NCI-H1694 (cell line): ENCODE measurements at regions not wholly inside any gene's neighbourhood (a gene's known extent, or its start where the extent isn't known, plus 50 kb on each side); places are given as distances from the start of the nearest gene placed in this dataset.
"Not testable (repeated sequence)": the region's sequence is repeated elsewhere in the genome, so short reads cannot be mapped to it uniquely, and the experiment has no call there.

Experiments
- DNase-seq: peaks from one replicate; lab custom pipeline; 2025; lab: John Stamatoyannopoulos, UW

- DNase-seq, result no peak
Measured at GRCh38 chr13:79915114-79915811, 425.7 kb downstream of the SPRY2 start.

GRCh38 chr13:79913141-79913827 lies 427.6 kb downstream of the SPRY2 start:
- no peak for DNase-seq

DNA sequence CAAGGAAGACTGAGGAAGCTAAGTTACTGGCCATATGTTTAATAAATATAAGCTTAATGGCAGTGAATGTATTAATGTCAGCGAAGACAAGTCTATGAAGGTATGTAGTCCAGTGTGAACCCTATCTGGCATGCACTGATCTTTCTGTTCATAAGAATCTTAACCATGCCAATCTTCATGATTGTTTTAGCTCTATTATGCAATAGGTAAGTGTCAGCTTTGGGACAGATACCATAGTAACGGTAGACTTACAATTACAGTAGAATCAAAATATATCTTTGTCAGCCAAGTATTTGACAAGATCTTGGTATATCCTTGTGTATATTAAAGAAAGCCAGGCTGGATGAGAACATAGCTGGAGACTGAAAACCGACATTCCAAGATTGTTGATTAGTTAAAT lies 428.5 kb downstream of the SPRY2 start:
- DNase-seq, result no peak

DNA sequence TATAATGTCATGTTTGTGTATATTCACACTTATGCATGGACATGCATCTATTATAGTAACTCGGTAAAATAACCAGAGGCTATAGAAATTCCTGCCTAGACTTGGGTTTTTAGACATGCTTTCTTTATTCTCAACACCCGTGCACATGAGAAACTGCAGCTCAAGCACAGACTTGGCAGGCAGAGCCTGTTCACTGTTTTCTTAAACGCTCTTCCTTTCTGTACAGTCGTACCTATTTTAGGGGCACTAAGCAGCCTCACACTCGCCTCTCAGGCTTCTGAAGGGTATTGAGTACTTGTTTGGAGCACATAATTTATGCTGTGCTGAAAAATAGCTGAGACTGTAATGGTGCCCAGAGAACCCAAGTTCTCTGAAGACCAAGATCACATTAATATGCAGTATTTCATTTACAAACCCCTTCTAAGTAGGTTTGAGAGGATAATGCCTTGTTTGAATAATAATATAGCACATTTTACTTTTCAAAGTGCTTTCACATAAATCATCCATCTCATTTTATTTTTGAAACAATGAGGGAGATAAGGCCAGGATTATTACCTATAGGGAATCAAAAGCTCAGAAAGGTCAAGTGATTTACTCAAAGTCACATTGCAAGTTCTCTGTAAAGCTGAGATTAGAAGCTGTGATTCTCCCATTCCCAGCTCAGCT lies 429.9 kb downstream of the SPRY2 start:
- DNase-seq, result no peak

- DNase-seq, result no peak
Measured at GRCh38 chr13:79909644-79910043, 428.7 kb downstream of the NDFIP2 start.

GRCh38 chr13:79908381-79908780 lies 427.4 kb downstream of the NDFIP2 start:
- no peak for DNase-seq

- no peak for DNase-seq
Measured at GRCh38 chr13:79907527-79907926, 426.6 kb downstream of the NDFIP2 start.

- DNase-seq, result no peak
Measured at GRCh38 chr13:79906345-79906744, 425.4 kb downstream of the NDFIP2 start.

DNA sequence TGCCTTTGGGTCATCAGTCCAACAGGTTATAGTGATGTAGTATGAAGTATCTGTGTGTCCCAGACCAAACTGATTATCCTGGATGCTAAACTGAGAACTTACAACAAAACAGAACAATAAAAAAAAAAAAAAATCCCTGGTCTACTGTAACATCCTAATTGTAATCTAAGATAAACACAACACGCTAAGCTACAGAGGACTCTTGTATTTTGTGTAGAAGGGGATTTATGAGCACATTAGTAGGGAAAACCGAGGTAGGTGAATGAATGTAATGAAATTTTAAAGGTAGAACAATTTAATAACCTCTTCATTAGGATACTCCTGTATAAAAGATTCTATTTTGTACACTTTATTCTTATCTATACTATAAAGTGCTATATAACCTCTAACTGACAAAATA lies 424.1 kb downstream of the NDFIP2 start:
- no peak for DNase-seq

DNA sequence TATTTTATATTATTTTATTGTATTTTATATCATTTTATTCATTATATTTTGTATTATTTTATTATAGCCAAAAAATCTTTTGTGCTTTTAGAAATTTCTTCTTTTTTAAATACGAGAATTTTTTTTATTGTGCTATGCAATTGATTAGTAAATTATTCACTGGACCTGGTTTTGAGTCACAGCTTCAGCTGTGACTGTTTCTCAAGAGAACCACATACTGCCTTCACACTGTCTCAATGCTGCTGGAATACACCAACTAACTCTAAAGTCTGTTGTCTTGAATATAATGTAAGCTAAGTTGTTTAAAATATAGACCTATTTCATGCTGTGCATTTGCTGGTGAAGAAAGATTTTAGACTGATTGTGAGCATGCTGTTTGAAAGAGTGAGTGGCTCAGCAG lies 423.6 kb downstream of the NDFIP2 start:
- DNase-seq, result no peak

GRCh38 chr13:79901336-79901735 lies 420.4 kb downstream of the NDFIP2 start:
- no peak for DNase-seq

GRCh38 chr13:79900356-79900755 lies 419.4 kb downstream of the NDFIP2 start:
- DNase-seq, result no peak

- no peak for DNase-seq
Measured at GRCh38 chr13:79898996-79899395, 418.0 kb downstream of the NDFIP2 start.

DNA sequence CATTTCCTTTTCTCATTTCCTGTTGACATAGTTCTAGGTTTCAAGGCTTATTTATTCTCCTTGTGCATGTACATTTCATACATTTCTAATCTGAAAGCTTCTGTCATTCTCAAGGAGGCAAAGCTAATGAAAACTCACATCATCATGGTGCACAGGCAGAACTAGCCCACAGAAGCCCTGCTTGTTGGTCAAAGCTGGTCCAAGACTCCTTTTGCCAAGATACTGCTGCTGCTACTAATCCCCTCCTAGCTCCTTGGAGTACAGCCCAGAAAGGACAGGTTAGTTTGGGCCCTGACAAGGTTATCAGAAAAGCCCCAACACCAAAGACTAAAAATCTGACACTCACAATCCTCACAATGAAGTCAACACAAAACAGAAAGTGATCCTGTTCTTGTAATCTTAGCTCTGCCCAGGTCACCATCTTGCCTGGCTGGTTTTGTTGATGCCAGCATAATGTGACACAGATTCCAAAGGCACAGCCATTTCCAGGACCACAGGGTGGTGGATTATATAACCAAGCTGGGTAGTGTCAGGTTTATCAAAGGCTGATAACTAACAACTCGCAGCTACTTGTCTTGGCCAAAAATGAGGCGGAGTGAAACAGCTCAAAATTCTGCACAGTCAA lies 417.4 kb downstream of the NDFIP2 start:
- no peak for DNase-seq

GRCh38 chr13:79896851-79897250 lies 415.9 kb downstream of the NDFIP2 start:
- DNase-seq, result no peak

GRCh38 chr13:79895416-79895815 lies 414.5 kb downstream of the NDFIP2 start:
- no peak for DNase-seq

- not testable (repeated sequence) for DNase-seq
Measured at GRCh38 chr13:79887278-79887677, 406.3 kb downstream of the NDFIP2 start.

DNA sequence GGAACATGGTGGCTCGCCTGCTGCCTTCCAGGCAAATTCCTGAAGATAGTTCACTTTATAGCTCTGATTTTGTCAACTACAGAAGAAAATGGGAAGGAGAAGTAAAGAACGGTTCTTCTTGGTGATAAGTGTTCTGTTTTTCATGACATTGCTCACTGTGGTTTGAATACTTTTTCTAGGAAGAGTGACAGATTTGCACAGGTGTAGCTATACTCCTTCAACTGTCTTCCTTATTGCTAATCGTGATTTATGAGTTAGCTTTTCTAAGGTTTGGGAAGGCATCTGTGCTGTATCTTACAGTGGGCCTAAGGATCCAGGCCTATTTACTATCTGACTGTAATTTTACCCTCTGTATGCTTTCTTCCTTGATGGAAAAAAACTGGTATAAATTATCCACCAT lies 405.6 kb downstream of the NDFIP2 start:
- DNase-seq, result no peak

GRCh38 chr13:79884890-79885289 lies 403.9 kb downstream of the NDFIP2 start:
- no peak for DNase-seq

GRCh38 chr13:79883216-79883615 lies 402.3 kb downstream of the NDFIP2 start:
- no peak for DNase-seq

DNA sequence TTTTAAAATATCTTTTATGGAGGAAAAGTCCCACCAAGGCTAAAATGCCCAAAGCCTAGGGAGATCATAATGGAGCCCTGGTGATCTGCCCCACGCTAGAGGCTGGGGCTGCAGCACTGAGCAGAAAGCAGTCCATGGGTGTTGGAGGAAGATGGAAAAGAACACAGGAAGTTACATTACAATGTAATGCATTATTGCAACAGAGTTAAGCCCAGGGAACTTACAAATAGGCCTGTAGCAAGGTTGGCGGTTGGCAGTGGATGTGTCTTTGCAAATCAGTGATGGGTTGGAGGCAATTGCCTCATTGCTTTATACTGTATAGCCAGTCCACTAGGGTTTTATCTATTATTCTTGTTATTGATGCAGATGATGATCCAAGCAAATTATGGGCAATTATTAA lies 399.9 kb downstream of the NDFIP2 start:
- no peak for DNase-seq

DNA sequence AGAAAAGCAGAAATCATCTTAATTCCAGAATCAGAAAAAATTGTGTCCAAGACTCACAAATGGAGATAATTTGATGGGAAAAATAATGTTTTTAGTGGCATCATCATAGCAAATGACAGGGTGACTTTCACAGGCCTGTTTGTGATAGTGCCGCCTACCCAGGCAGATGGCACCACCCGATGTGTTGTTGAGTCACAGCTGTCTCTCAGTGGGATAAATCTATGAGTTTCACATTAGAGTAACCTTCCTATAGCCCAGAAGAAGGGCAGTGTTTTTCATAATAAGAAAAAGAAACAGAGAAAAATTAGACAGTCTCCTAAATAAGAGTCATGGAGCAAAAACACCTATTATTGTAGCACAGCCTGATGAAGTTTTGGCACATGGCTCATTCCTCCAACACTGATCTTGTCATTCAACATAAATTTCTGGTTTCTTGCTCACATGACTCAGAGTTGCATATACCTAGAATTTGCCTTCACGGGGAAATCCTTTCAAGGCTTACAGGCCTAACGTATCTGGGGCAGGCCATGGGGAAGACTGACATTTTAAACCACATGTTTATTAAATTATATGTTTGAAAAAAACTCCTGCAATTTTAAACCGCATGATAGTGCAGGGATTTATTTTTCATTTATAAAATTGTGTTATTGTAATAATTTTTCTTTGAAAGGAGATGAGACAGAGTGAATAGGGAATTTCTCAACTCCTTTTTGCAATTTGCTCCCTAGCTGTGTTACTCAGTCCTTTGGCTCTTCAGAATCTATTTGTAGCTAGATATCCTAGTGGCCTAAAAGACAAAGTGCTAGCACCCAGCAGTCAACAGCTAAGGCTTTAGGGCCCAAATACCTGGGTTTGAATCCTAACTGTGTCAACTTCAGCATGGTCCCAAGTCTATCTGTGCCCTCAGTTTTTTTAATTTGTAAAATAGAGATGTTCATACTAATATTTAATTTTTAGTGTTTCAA lies 393.7 kb downstream of the NDFIP2 start:
- DNase-seq, result peak; percentile 71
